Heart left ventricle (tissue), 16 donors: ENCODE measurements at regions not wholly inside any gene's neighbourhood (a gene's known extent, or its start where the extent isn't known, plus 50 kb on each side); places are given as distances from the start of the nearest gene placed in this dataset.
A peak's percentile ranks its signal among the peaks of the same experiment; 100 is the strongest.

Experiments
- ATAC-seq, 4 donors: fragments of 200-7000 bp; cut with Tn5 transposase; one replicate each; pipeline ENCODE4 v1.9.1; 2020 to 2022; ENCODE audit warnings: moderate library complexity in 4 of 4, mild to moderate bottlenecking in 3 of 4, moderate number of reproducible peaks in 1 of 4
- DNase-seq, 5 donors: peaks; one replicate each; pipeline ENCODE4 v3.0.0-alpha.2; 2020
- H3K27ac ChIP-seq, 12 donors: fragments of 200-600 bp; sonication (generic) in 4 of 12; one replicate each; pipeline versions ENCODE4 v1.5.0 to v1.8.0; 2016 to 2022; ENCODE audit warnings: mild to moderate bottlenecking in 2 of 12
- H3K27me3 ChIP-seq, 9 donors: fragments of 200-600 bp; sonication (generic) in 2 of 9; one replicate each; pipeline versions ENCODE4 v1.5.1 to v1.8.0; 2016 to 2022; ENCODE audit warnings: mild to moderate bottlenecking in 3 of 9
- H3K36me3 ChIP-seq, 9 donors: fragments of 200-600 bp; sonication (generic) in 2 of 9; one replicate each; pipeline versions ENCODE4 v1.5.0 to v1.8.0; 2018 to 2022; ENCODE audit warnings: mild to moderate bottlenecking in 2 of 9
- H3K4me1 ChIP-seq, 12 donors: fragments of 200-600 bp; sonication (generic) in 4 of 12; one replicate each; pipeline versions ENCODE4 v1.5.0 to v1.8.0; 2016 to 2022; ENCODE audit warnings: mild to moderate bottlenecking in 3 of 12
- H3K4me3 ChIP-seq, 12 donors: fragments of 200-600 bp; sonication (generic) in 4 of 12; one replicate each; pipeline versions ENCODE4 v1.5.0 to v1.8.0; 2017 to 2022; ENCODE audit warnings: mild to moderate bottlenecking in 9 of 12, moderate library complexity in 4 of 12
- H3K9me3 ChIP-seq, 12 donors: fragments of 200-600 bp; sonication (generic) in 4 of 12; one replicate each; pipeline versions ENCODE4 v1.5.0 to v1.8.0; 2016 to 2022; ENCODE audit warnings: mild to moderate bottlenecking in 1 of 12
- CTCF ChIP-seq, 12 donors: fragments of 200-600 bp; sonication (generic) in 4 of 12; IDR thresholded peaks; one replicate each; pipeline versions ENCODE4 v1.5.0 to v1.8.0; 2018 to 2022; ENCODE audit warnings: antibody characterized with exemption in 12 of 12, mild to moderate bottlenecking in 5 of 12
- POLR2A ChIP-seq, 2 donors: fragments of 450-650 bp; IDR thresholded peaks; one replicate each; pipeline ENCODE4 v1.6.1; 2017; ENCODE audit warnings: antibody characterized with exemption in 2 of 2, mild to moderate bottlenecking in 2 of 2, moderate library complexity in 2 of 2
- WGBS, 4 donors: extraction: QIAGEN DNeasy Blood & Tissue Kit in 2 of 4; methylation state at CpG; one replicate each; pipeline versions ENCODE4 v1.1.5 to v1.1.7; 2013 to 2018; 5-methylcytosine and 5-hydroxymethylcytosine counted together
- intact Hi-C, 10 donors: fragments of 100-400 bp; cut with DNase I; formaldehyde crosslinking; loops; one replicate each; pipeline versions ENCODE4 v1.11.1 to v1.14.2; 2022
- donor health status: ischemic (EF 13 %, LVEDD 7.1; RV severe dilation, severe dysfunction).
- donor health status: healthy with polysubstance abuse.
- donor health status: DM: no; HTN: yes; CAD: no.
- donor health status: DM: no; HTN: no; CAD: no.
- donor health status: ischemic (EF 25% LVEDD 6.9; RV normal size, moderate dysfunction).
- donor health status: ischemic (EF 25% LVEDD 5.7; RV mildly dilated, moderate dysfunction).
- donor health status: healthy.
- donor health status: DM: yes; HTN: yes; CAD: no.
- donor health status: ischemic (EF 35%, LVEDD 5.7; RV mildly dilated, moderate dysfunction).
- donor health status: nonischemic (EF 11% LVEDD 7.7; RV severe dilation, severe dysfunction).
- donor health status: DM: yes; HTN: yes; CAD: no.
- donor health status: PGD.
- donor health status: ischemic (EF 29% LVEDD 5.4; RV normal size, mild dysfunction).
- donor health status: nonischemic (EF 23%, LVEDD 6.1; RV moderate dilation, normal function).

GRCh38 chr20:24891546-24892393 is 57.3 kb upstream of the CST7 start:
- H3K36me3 ChIP-seq: no peaks in the 10 kb centered on the region
- no peaks in the 10 kb centered on the region for H3K4me1 ChIP-seq
- 89 to 91% (median 90%) methylated on average over 18 to 34 of the region's 34 CpGs for WGBS, 4 donors
- H3K9me3 ChIP-seq: no peaks in the 10 kb centered on the region
- H3K27me3 ChIP-seq: no peaks in the 10 kb centered on the region
- no peak overlapping the region for H3K27ac ChIP-seq
- TF ChIP-seq POLR2A (IDR thresholded peaks at IDR 0.05) (no peak), CTCF (IDR thresholded peaks at IDR 0.05) (no peak)
- no peak for DNase-seq
- no peak overlapping the region for H3K4me3 ChIP-seq
- peak in 1 of 4 donors; percentile 13 for ATAC-seq
- intact Hi-C loops: no loop called here

GRCh38 chr20:24892522-24892921 is 56.5 kb upstream of the CST7 start:
- no peaks in the 10 kb centered on the region for H3K36me3 ChIP-seq
- no peak for ATAC-seq
- TF ChIP-seq POLR2A (IDR thresholded peaks at IDR 0.05) (no peak), CTCF (IDR thresholded peaks at IDR 0.05) (no peak)
- no peak overlapping the region for H3K27ac ChIP-seq
- no peaks in the 10 kb centered on the region for H3K27me3 ChIP-seq
- WGBS, 4 donors: 80 to 84% (median 83%) methylated on average over 7 to 11 of the region's 11 CpGs
- no peak for DNase-seq
- no peaks in the 10 kb centered on the region for H3K4me1 ChIP-seq
- no peaks in the 10 kb centered on the region for H3K9me3 ChIP-seq
- intact Hi-C loops: no loop called here
- no peak overlapping the region for H3K4me3 ChIP-seq

GRCh38 chr20:24892931-24893330 is 56.1 kb upstream of the CST7 start:
- DNase-seq: no peak
- whole genome bisulfite sequencing, 4 donors: 74 to 93% (median 85%) methylated on average over 10 of the region's 10 CpGs
- intact Hi-C loops: no loop called here

GRCh38 chr20:24894488-24894887 is 54.6 kb upstream of the CST7 start:
- Histone ChIP-seq H3K27ac (no peak overlapping the region), H3K9me3 (peaks cover 0 to 13% (median under 1%) of the 10 kb centered on the region in 12 donors), H3K27me3 (no peaks in the 10 kb centered on the region), H3K4me1 (no peaks in the 10 kb centered on the region), H3K36me3 (no peaks in the 10 kb centered on the region), H3K4me3 (no peak overlapping the region)
- TF ChIP-seq POLR2A (IDR thresholded peaks at IDR 0.05) (no peak), CTCF (IDR thresholded peaks at IDR 0.05) (no peak)
- 50 to 83% (median 64%) methylated on average over 4 of the region's 4 CpGs for WGBS, 4 donors
- DNase-seq (no peak), ATAC-seq (no peak)
- intact Hi-C loops: no loop called here

More at GRCh38 chr20:24892931-24893330, 56.1 kb upstream of the CST7 start:
- Histone ChIP-seq H3K36me3 (no peaks in the 10 kb centered on the region), H3K27ac (no peak overlapping the region), H3K4me1 (no peaks in the 10 kb centered on the region), H3K9me3 (no peaks in the 10 kb centered on the region), H3K27me3 (no peaks in the 10 kb centered on the region), H3K4me3 (no peak overlapping the region)
- no peak for ATAC-seq
- no peak for TF ChIP-seq CTCF (IDR thresholded peaks at IDR 0.05)
- TF ChIP-seq POLR2A (IDR thresholded peaks at IDR 0.05): no peak
